Panc1 (cell line): ENCODE measurements at regions not wholly inside any gene's neighbourhood (a gene's known extent, or its start where the extent isn't known, plus 50 kb on each side); places are given as distances from the start of the nearest gene placed in this dataset.

ENCODE experiments used
- POLR2AphosphoS5 ChIP-seq: IDR thresholded peaks from 2 replicates; pipeline ENCODE4 v1.6.1; 2012; ENCODE audit warnings: mild to moderate bottlenecking, low read depth, low read length, moderate library complexity
- REST ChIP-seq, 2 experiments: IDR thresholded peaks; 2 replicates each; pipeline ENCODE4 v1.6.1; 2011 to 2012; ENCODE audit warnings: low read depth in 2 of 2, control low read depth in 1 of 2, low read length in 1 of 2, mild to moderate bottlenecking in 1 of 2, moderate library complexity in 1 of 2; ENCODE audit not compliant: insufficient read depth in 1 of 2
- SIN3A ChIP-seq: IDR thresholded peaks from 2 replicates; pipeline ENCODE4 v1.6.1; 2012; ENCODE audit warnings: low read depth, mild to moderate bottlenecking, low read length, moderate library complexity, borderline replicate concordance; ENCODE audit not compliant: insufficient read depth
- TF ChIP-seq, protein P1 (sequence below): fragments of 450-650 bp; IDR thresholded peaks from 2 replicates; pipeline ENCODE4 v1.5.1; 2017; ENCODE audit warnings: mild to moderate bottlenecking

GRCh38 chr1:169015464-169015863 lies 91.0 kb upstream of the ATP1B1 start:
- TF ChIP-seq, protein P1, sequence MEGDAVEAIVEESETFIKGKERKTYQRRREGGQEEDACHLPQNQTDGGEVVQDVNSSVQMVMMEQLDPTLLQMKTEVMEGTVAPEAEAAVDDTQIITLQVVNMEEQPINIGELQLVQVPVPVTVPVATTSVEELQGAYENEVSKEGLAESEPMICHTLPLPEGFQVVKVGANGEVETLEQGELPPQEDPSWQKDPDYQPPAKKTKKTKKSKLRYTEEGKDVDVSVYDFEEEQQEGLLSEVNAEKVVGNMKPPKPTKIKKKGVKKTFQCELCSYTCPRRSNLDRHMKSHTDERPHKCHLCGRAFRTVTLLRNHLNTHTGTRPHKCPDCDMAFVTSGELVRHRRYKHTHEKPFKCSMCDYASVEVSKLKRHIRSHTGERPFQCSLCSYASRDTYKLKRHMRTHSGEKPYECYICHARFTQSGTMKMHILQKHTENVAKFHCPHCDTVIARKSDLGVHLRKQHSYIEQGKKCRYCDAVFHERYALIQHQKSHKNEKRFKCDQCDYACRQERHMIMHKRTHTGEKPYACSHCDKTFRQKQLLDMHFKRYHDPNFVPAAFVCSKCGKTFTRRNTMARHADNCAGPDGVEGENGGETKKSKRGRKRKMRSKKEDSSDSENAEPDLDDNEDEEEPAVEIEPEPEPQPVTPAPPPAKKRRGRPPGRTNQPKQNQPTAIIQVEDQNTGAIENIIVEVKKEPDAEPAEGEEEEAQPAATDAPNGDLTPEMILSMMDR: no peak
- TF ChIP-seq SIN3A (no peak), POLR2AphosphoS5 (no peak), REST (IDR thresholded peaks at IDR 0.05; ENCODE audit: insufficient read depth in 1 of 2, low read depth in 2 of 2, low read length in 1 of 2) (no peak)
